Neural progenitor cell (in vitro differentiated cells): ENCODE measurements at regions not wholly inside any gene's neighbourhood (a gene's known extent, or its start where the extent isn't known, plus 50 kb on each side); places are given as distances from the start of the nearest gene placed in this dataset.

Experiments used
- CTCF ChIP-seq: fragments of 200-600 bp; sonication (generic); IDR thresholded peaks from 2 replicates; pipeline ENCODE4 v1.5.1; 2017; ENCODE audit warnings: antibody characterized with exemption, mild to moderate bottlenecking
- EZH2phosphoT487 ChIP-seq: fragments of 200-600 bp; sonication (generic); IDR thresholded peaks from 2 replicates; pipeline ENCODE4 v1.6.1; 2017; ENCODE audit warnings: antibody characterized with exemption

DNA sequence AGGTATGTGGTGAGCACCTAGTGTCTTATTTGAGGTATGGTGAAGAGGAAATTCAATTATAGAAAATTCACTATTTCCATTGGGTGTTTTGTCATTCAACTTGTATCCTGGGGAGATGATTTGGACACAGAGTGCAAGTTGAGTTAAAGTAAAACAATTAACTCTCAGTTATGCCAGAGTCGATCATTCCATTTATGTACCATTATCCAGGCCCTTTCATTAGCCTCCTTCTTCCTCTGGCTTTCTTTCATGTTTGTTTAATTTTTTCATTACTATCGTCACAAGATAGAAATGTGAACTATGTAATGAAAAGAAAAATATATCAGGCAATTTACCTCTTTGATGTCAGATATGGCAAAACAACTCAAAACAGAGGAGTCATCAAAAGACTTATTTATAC is 1347.2 kb upstream of the NUDT12 start:
- TF ChIP-seq EZH2phosphoT487 = no peak
- TF ChIP-seq CTCF = no peak
